ENCODE measurements at regions not wholly inside any gene's neighbourhood (a gene's known extent, or its start where the extent isn't known, plus 50 kb on each side); places are given as distances from the start of the nearest gene placed in this dataset.

DNA sequence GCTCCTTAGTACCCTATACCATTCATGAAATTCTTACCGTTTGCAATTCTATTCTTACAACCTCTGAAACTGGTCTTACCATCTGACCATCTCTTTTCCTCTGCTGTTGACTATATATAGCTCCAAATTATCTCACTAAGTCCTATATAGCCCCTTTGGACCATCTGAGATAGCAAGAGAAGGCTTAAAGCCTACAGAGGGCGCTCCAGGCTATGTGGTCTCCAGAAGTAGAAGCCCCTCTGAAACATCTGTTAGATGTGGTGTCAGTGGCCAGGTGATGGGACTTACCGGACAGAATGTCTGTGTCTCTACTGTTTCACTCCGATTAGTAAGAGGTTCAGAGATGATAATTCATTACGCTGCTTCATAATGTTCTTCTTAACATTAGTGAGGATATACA is 140.7 kb upstream of the BMP2 start:
- no peaks in the 10 kb centered on the region for H3K9me3 ChIP-seq (ENCODE audit: control insufficient read depth in 3 of 3, low read length in 3 of 3)
- no peak overlapping the region for H3K4me3 ChIP-seq (ENCODE audit: low read length in 3 of 3)
- no peak overlapping the region for H3K27ac ChIP-seq (ENCODE audit: low read depth, low read length)
- H3K27me3 ChIP-seq (ENCODE audit: control insufficient read depth in 3 of 3, insufficient read depth in 3 of 3, low read length in 3 of 3) = no peaks in the 10 kb centered on the region
- no peaks in the 10 kb centered on the region for H3K36me3 ChIP-seq (ENCODE audit: control insufficient read depth in 3 of 3, insufficient read depth in 3 of 3, low read length in 3 of 3)
- H3K9ac ChIP-seq (ENCODE audit: low read depth in 1 of 3, low read length in 3 of 3) = no peak overlapping the region
- H3K4me1 ChIP-seq (ENCODE audit: control insufficient read depth in 3 of 3, insufficient read depth in 3 of 3, low read length in 3 of 3) = no peaks in the 10 kb centered on the region

DNA sequence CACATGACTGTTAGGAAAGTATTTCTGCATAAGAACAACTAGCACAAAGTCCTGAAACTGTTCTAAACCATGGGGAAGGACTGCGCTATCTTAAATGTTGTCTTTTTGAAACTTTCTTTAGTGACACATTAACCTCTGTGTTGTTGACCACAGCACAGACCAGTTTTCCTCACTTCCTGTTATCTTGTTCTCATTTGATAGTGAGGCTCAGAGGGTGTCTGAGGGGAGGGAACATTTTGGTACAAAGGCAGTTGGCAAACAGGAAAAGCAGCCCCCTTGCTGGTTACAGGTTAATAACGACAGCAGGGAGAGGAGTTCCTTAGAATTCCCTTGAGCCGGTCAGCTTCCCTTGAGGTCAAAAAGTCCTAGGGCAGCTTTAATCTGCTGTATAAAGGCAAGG is 143.5 kb upstream of the BMP2 start:
- Histone ChIP-seq H3K27me3 (ENCODE audit: control insufficient read depth in 3 of 3, insufficient read depth in 3 of 3, low read length in 3 of 3) (no peaks in the 10 kb centered on the region), H3K36me3 (ENCODE audit: control insufficient read depth in 3 of 3, insufficient read depth in 3 of 3, low read length in 3 of 3) (no peaks in the 10 kb centered on the region), H3K4me1 (ENCODE audit: control insufficient read depth in 3 of 3, insufficient read depth in 3 of 3, low read length in 3 of 3) (no peaks in the 10 kb centered on the region), H3K9me3 (ENCODE audit: control insufficient read depth in 3 of 3, low read length in 3 of 3) (no peaks in the 10 kb centered on the region), H3K9ac (ENCODE audit: low read depth in 1 of 3, low read length in 3 of 3) (no peak overlapping the region), H3K27ac (ENCODE audit: low read depth, low read length) (no peak overlapping the region), H3K4me3 (ENCODE audit: low read length in 3 of 3) (no peak overlapping the region)

DNA sequence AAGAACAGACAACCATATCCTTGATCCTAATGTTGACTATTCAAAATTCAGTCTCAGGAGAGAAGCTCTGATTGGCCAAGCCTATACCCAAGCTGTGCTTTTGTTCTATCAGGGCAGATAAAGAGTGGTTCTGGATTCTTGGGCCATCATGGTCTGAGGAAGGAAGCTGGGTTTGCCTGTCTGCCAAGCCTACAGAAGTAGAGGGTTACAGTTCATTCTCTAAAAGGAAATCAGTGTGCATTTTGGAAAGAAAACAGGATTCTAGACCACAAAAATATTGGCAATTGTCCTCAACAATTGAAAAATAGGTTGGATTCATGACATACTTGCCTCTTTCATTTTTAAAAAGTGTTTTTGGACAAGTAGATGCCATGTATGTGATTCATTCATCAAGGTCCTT is 145.4 kb upstream of the BMP2 start:
- H3K27ac ChIP-seq (ENCODE audit: low read depth, low read length) = no peak overlapping the region
- no peak overlapping the region for H3K9ac ChIP-seq (ENCODE audit: low read depth in 1 of 3, low read length in 3 of 3)
- H3K9me3 ChIP-seq (ENCODE audit: control insufficient read depth in 3 of 3, low read length in 3 of 3) = no peaks in the 10 kb centered on the region
- H3K4me1 ChIP-seq (ENCODE audit: control insufficient read depth in 3 of 3, insufficient read depth in 3 of 3, low read length in 3 of 3) = no peaks in the 10 kb centered on the region
- no peaks in the 10 kb centered on the region for H3K36me3 ChIP-seq (ENCODE audit: control insufficient read depth in 3 of 3, insufficient read depth in 3 of 3, low read length in 3 of 3)
- H3K4me3 ChIP-seq (ENCODE audit: low read length in 3 of 3) = no peak overlapping the region
- no peaks in the 10 kb centered on the region for H3K27me3 ChIP-seq (ENCODE audit: control insufficient read depth in 3 of 3, insufficient read depth in 3 of 3, low read length in 3 of 3)

DNA sequence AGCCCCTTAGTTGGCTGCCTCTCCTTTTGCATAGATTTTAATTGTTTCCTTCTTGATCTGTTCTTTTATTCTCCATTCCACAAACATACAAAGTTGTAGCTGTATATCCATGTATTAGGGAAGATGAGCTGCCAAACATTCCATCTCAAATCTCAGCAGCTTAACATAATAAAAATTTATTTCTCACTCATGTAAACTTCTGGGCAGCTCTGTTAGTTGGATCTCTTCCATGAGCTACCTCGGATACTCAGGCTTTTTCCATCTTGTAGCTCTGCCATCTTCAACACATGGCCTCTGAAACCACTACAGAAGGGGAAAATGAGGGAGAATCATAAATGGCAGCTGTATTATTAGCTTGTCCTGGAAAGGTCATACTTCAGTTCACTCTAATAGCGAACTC is 149.4 kb upstream of the BMP2 start:
- no peak overlapping the region for H3K27ac ChIP-seq (ENCODE audit: low read depth, low read length)
- H3K36me3 ChIP-seq (ENCODE audit: control insufficient read depth in 3 of 3, insufficient read depth in 3 of 3, low read length in 3 of 3) = no peaks in the 10 kb centered on the region
- no peaks in the 10 kb centered on the region for H3K27me3 ChIP-seq (ENCODE audit: control insufficient read depth in 3 of 3, insufficient read depth in 3 of 3, low read length in 3 of 3)
- no peaks in the 10 kb centered on the region for H3K4me1 ChIP-seq (ENCODE audit: control insufficient read depth in 3 of 3, insufficient read depth in 3 of 3, low read length in 3 of 3)
- H3K9ac ChIP-seq (ENCODE audit: low read depth in 1 of 3, low read length in 3 of 3) = no peak overlapping the region
- no peaks in the 10 kb centered on the region for H3K9me3 ChIP-seq (ENCODE audit: control insufficient read depth in 3 of 3, low read length in 3 of 3)
- no peak overlapping the region for H3K4me3 ChIP-seq (ENCODE audit: low read length in 3 of 3)

DNA sequence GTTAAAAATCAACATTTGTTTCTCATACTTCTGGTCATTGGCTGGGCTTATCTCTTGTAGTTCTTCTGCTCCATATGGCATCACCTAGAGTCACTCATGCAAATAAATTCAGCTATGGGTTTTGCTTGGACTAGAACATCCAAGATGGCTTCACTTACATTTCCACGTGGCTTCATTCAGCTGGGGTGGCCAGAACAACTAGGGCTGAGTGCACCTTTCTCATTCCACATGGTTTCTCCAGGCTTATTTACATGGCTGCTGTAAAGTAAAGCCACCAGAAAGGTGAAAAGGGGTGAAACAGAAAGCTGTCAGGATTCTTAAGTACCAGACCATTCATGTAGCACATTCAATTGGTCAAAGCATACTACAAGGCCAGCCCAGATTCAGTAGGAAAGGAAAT is 151.1 kb upstream of the BMP2 start:
- H3K9ac ChIP-seq (ENCODE audit: low read depth in 1 of 3, low read length in 3 of 3) = no peak overlapping the region
- no peaks in the 10 kb centered on the region for H3K36me3 ChIP-seq (ENCODE audit: control insufficient read depth in 3 of 3, insufficient read depth in 3 of 3, low read length in 3 of 3)
- no peak overlapping the region for H3K27ac ChIP-seq (ENCODE audit: low read depth, low read length)
- no peaks in the 10 kb centered on the region for H3K9me3 ChIP-seq (ENCODE audit: control insufficient read depth in 3 of 3, low read length in 3 of 3)
- no peaks in the 10 kb centered on the region for H3K27me3 ChIP-seq (ENCODE audit: control insufficient read depth in 3 of 3, insufficient read depth in 3 of 3, low read length in 3 of 3)
- H3K4me1 ChIP-seq (ENCODE audit: control insufficient read depth in 3 of 3, insufficient read depth in 3 of 3, low read length in 3 of 3) = no peaks in the 10 kb centered on the region
- H3K4me3 ChIP-seq (ENCODE audit: low read length in 3 of 3) = no peak overlapping the region

DNA sequence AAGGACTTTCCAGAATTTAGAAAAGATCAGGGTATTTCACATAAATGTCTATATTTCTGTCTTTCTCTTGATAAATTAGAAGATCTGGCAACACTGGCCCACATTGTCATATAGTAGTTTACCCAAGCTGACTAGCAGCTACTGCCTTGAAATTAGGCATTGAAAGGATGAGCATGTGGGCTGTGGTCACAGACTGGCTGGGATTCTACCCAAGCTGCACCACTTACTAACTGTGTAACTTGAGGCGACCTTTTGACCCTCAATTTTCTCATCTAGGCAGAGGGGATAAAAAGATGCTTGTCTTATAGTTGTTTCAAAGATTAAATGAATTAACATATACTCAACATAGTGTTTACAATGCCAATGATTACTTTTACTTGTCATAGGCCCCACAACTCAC is 152.7 kb upstream of the BMP2 start:
- Histone ChIP-seq H3K27me3 (ENCODE audit: control insufficient read depth in 3 of 3, insufficient read depth in 3 of 3, low read length in 3 of 3) (no peaks in the 10 kb centered on the region), H3K9me3 (ENCODE audit: control insufficient read depth in 3 of 3, low read length in 3 of 3) (no peaks in the 10 kb centered on the region), H3K27ac (ENCODE audit: low read depth, low read length) (no peak overlapping the region), H3K36me3 (ENCODE audit: control insufficient read depth in 3 of 3, insufficient read depth in 3 of 3, low read length in 3 of 3) (no peaks in the 10 kb centered on the region), H3K9ac (ENCODE audit: low read depth in 1 of 3, low read length in 3 of 3) (no peak overlapping the region), H3K4me1 (ENCODE audit: control insufficient read depth in 3 of 3, insufficient read depth in 3 of 3, low read length in 3 of 3) (no peaks in the 10 kb centered on the region), H3K4me3 (ENCODE audit: low read length in 3 of 3) (no peak overlapping the region)

DNA sequence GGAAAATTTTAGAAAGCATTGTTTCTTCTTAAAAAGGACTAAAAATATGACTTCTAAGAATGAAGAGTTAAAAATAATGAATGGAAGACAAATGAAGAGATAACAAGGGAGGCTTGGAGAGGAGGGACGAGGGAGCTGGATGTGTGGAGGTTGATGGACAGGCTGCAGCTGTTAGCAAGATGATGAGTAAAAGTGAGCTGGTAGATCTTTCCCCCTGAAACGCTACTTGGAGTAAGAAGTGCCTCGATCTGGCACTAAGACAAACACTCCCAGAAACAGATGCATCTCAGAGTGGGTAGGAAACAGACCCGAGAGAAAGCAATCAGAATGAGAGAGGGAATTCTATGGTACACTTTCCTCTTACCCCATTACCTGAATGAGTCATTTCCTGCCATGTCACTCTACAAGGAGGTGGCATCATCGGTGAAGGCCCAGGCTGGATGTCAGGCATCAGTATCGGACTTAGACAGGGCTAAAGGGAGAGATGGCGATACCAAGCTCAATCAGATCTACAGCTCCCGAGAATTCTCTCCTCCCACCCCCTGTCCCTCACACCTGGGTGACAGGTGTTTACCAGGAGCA is 154.1 kb upstream of the BMP2 start:
- H3K27me3 ChIP-seq (ENCODE audit: control insufficient read depth in 3 of 3, insufficient read depth in 3 of 3, low read length in 3 of 3) = no peaks in the 10 kb centered on the region
- H3K4me1 ChIP-seq (ENCODE audit: control insufficient read depth in 3 of 3, insufficient read depth in 3 of 3, low read length in 3 of 3) = no peaks in the 10 kb centered on the region
- no peaks in the 10 kb centered on the region for H3K9me3 ChIP-seq (ENCODE audit: control insufficient read depth in 3 of 3, low read length in 3 of 3)
- H3K27ac ChIP-seq (ENCODE audit: low read depth, low read length) = no peak overlapping the region
- H3K36me3 ChIP-seq (ENCODE audit: control insufficient read depth in 3 of 3, insufficient read depth in 3 of 3, low read length in 3 of 3) = no peaks in the 10 kb centered on the region
- H3K9ac ChIP-seq (ENCODE audit: low read depth in 1 of 3, low read length in 3 of 3) = no peak overlapping the region
- no peak overlapping the region for H3K4me3 ChIP-seq (ENCODE audit: low read length in 3 of 3)

DNA sequence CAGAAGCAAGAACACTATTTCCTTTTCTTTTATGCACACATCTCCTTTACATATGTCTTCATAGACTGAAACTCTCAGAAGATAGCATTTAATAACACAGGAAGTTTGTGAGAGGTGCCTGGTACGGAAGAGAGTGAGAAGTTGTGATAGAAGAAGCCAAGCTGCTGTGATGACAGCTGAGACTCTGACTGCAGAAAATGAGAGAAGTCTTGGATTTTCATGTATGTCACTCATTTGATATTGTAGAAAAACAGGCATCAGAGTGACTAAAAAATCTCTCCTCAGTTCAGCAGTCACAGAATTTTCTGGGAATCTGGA is 154.9 kb upstream of the BMP2 start:
- no peaks in the 10 kb centered on the region for H3K27me3 ChIP-seq (ENCODE audit: control insufficient read depth in 3 of 3, insufficient read depth in 3 of 3, low read length in 3 of 3)
- H3K27ac ChIP-seq (ENCODE audit: low read depth, low read length) = no peak overlapping the region
- H3K4me3 ChIP-seq (ENCODE audit: low read length in 3 of 3) = no peak overlapping the region
- no peaks in the 10 kb centered on the region for H3K4me1 ChIP-seq (ENCODE audit: control insufficient read depth in 3 of 3, insufficient read depth in 3 of 3, low read length in 3 of 3)
- no peaks in the 10 kb centered on the region for H3K36me3 ChIP-seq (ENCODE audit: control insufficient read depth in 3 of 3, insufficient read depth in 3 of 3, low read length in 3 of 3)
- no peak overlapping the region for H3K9ac ChIP-seq (ENCODE audit: low read depth in 1 of 3, low read length in 3 of 3)
- H3K9me3 ChIP-seq (ENCODE audit: control insufficient read depth in 3 of 3, low read length in 3 of 3) = no peaks in the 10 kb centered on the region

DNA sequence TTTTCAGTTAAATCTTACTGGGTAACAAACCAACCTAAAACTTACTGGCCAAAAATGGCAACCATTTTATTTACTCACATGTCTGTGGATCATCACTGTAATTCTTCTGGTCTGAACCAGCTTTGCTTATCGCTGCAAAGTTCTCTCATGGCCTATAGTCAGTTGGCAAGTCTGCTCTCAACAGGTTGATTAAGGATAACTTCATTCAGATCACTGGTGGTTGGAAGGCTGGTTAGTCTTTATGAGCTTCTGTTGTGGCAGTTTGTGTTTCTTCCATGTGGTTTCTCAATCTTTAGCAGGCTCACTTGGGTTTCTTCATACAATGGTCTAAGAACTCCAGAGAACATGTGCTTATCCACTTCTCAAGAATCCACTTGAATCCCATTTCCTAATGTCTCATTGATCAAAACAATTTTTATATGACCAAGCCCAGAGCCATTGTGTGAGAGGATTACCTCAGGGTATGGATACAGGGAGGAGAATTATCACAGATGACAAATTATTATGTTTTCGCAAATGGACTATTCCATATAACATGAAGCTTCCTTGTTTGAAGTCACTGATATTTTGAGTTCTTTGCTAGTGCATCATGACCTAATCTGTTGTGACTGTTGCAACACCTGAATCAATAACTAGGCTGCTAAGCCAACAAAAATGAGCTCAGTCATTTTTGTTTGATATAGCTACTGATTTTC is 155.4 kb upstream of the BMP2 start:
- Histone ChIP-seq H3K9ac (ENCODE audit: low read depth in 1 of 3, low read length in 3 of 3) (no peak overlapping the region), H3K4me3 (ENCODE audit: low read length in 3 of 3) (no peak overlapping the region), H3K4me1 (ENCODE audit: control insufficient read depth in 3 of 3, insufficient read depth in 3 of 3, low read length in 3 of 3) (no peaks in the 10 kb centered on the region), H3K27me3 (ENCODE audit: control insufficient read depth in 3 of 3, insufficient read depth in 3 of 3, low read length in 3 of 3) (no peaks in the 10 kb centered on the region), H3K27ac (ENCODE audit: low read depth, low read length) (no peak overlapping the region), H3K36me3 (ENCODE audit: control insufficient read depth in 3 of 3, insufficient read depth in 3 of 3, low read length in 3 of 3) (no peaks in the 10 kb centered on the region), H3K9me3 (ENCODE audit: control insufficient read depth in 3 of 3, low read length in 3 of 3) (no peaks in the 10 kb centered on the region)

DNA sequence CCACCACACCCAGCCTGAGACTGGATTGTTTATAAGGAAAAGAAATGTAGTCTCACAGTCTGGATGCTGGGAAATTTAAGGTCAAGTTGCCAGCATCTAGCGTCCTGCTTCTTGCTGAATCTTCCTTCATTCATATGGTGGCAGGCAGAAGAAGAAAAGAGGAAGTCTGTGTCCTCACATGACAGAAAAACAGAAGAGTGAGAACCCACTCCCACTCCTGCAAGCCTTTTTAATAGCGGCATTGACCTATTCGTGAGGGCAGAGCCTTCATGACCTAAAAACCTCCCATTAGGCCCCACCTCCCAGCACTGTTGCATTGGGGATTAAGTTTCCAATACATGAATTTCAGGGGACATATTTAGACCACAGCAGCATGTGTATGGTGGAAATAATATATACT is 160.8 kb upstream of the BMP2 start:
- Histone ChIP-seq H3K27ac (ENCODE audit: low read depth, low read length) (no peak overlapping the region), H3K27me3 (ENCODE audit: control insufficient read depth in 3 of 3, insufficient read depth in 3 of 3, low read length in 3 of 3) (no peaks in the 10 kb centered on the region), H3K4me3 (ENCODE audit: low read length in 3 of 3) (no peak overlapping the region), H3K9ac (ENCODE audit: low read depth in 1 of 3, low read length in 3 of 3) (no peak overlapping the region), H3K9me3 (ENCODE audit: control insufficient read depth in 3 of 3, low read length in 3 of 3) (no peaks in the 10 kb centered on the region), H3K4me1 (ENCODE audit: control insufficient read depth in 3 of 3, insufficient read depth in 3 of 3, low read length in 3 of 3) (no peaks in the 10 kb centered on the region), H3K36me3 (ENCODE audit: control insufficient read depth in 3 of 3, insufficient read depth in 3 of 3, low read length in 3 of 3) (no peaks in the 10 kb centered on the region)
